ENCODE measurements at regions not wholly inside any gene's neighbourhood (a gene's known extent, or its start where the extent isn't known, plus 50 kb on each side); places are given as distances from the start of the nearest gene placed in this dataset.

GRCh38 chr4:62771983-62772557, 1571.9 kb downstream of the ADGRL3 start:
- TF ChIP-seq CTCF (IDR thresholded peaks at IDR 0.05; ENCODE audit: low read length), result no peak
- no peak for TF ChIP-seq EZH2phosphoT487 (IDR thresholded peaks at IDR 0.05; ENCODE audit: low read length)
